ENCODE measurements at regions not wholly inside any gene's neighbourhood (a gene's known extent, or its start where the extent isn't known, plus 50 kb on each side); places are given as distances from the start of the nearest gene placed in this dataset.

DNA sequence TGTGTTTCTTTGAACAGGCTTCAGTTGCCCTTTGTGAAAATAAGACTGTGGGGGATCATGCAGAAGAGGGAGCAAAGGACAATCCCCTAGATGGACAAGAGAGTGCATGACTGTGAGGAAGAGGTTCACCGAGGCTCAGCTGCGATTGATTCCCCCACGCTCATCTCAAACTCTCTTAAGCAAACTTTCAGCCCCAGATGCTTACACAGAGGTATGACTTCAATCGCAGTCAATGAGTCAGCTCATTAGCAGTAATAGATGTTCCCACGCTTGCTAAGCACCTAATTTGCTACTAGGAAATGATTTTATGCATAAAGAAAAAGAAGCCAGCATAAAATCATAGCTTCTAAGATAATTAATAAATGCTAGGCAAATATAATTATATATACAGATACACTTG, 2256.1 kb upstream of the AGA start:
- TF ChIP-seq, protein P1, sequence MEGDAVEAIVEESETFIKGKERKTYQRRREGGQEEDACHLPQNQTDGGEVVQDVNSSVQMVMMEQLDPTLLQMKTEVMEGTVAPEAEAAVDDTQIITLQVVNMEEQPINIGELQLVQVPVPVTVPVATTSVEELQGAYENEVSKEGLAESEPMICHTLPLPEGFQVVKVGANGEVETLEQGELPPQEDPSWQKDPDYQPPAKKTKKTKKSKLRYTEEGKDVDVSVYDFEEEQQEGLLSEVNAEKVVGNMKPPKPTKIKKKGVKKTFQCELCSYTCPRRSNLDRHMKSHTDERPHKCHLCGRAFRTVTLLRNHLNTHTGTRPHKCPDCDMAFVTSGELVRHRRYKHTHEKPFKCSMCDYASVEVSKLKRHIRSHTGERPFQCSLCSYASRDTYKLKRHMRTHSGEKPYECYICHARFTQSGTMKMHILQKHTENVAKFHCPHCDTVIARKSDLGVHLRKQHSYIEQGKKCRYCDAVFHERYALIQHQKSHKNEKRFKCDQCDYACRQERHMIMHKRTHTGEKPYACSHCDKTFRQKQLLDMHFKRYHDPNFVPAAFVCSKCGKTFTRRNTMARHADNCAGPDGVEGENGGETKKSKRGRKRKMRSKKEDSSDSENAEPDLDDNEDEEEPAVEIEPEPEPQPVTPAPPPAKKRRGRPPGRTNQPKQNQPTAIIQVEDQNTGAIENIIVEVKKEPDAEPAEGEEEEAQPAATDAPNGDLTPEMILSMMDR (CRISPR knock-in tag; IDR thresholded peaks at IDR 0.05) = no peak
- no peak for TF ChIP-seq ZFX (CRISPR knock-in tag; IDR thresholded peaks at IDR 0.05; ENCODE audit: low read depth)
- TF ChIP-seq GABPA (IDR thresholded peaks at IDR 0.05; ENCODE audit: low read depth, low read length) = no peak
- TF ChIP-seq GABPA (CRISPR knock-in tag; IDR thresholded peaks at IDR 0.05; ENCODE audit: low read depth) = no peak
- TF ChIP-seq JUN (CRISPR knock-in tag; IDR thresholded peaks at IDR 0.05) = no peak
- no peak for TF ChIP-seq RFX1 (IDR thresholded peaks at IDR 0.05)
- TF ChIP-seq DPF2 (CRISPR knock-in tag; IDR thresholded peaks at IDR 0.05; ENCODE audit: borderline replicate concordance, low read depth) = no peak

Data from HepG2 (cell line).